GM12873 (cell line): ENCODE measurements at regions not wholly inside any gene's neighbourhood (a gene's known extent, or its start where the extent isn't known, plus 50 kb on each side); places are given as distances from the start of the nearest gene placed in this dataset.

Experiments
- CTCF ChIP-seq: IDR thresholded peaks from 2 replicates; pipeline ENCODE4 v1.5.1; 2012; ENCODE audit warnings: low read depth, mild to moderate bottlenecking, moderate library complexity, low read length, control low read depth; ENCODE audit not compliant: insufficient read depth; ENCODE audit errors: missing control alignments

- TF ChIP-seq CTCF = peak; percentile 64
Measured at GRCh38 chr10:81081887-81082620, 544.4 kb downstream of the SH2D4B start.

GRCh38 chr10:81082621-81083376 is 545.1 kb downstream of the SH2D4B start:
- TF ChIP-seq CTCF = no peak

- TF ChIP-seq CTCF = no peak
Measured at GRCh38 chr10:81093056-81093455, 555.4 kb downstream of the SH2D4B start.

- TF ChIP-seq CTCF = no peak
Measured at GRCh38 chr10:81095238-81095637, 557.5 kb downstream of the SH2D4B start.

GRCh38 chr10:81096558-81096957 is 558.9 kb downstream of the SH2D4B start:
- TF ChIP-seq CTCF = no peak

- TF ChIP-seq CTCF = no peak
Measured at GRCh38 chr10:81101062-81101461, 563.4 kb downstream of the SH2D4B start.

GRCh38 chr10:81104494-81104893 is 566.8 kb downstream of the SH2D4B start:
- TF ChIP-seq CTCF = no peak
